GM12875 (cell line): ENCODE measurements at regions not wholly inside any gene's neighbourhood (a gene's known extent, or its start where the extent isn't known, plus 50 kb on each side); places are given as distances from the start of the nearest gene placed in this dataset.

ENCODE experiments used
- H3K4me3 ChIP-seq: one replicate; pipeline ENCODE4 v1.5.1; 2011; ENCODE audit warnings: low read depth, low read length, control low read depth
- TF ChIP-seq, protein P1 (sequence below): IDR thresholded peaks from 2 replicates; pipeline ENCODE4 v1.5.1; 2011; ENCODE audit warnings: low read depth, mild to moderate bottlenecking, control low read depth, inconsistent platforms, low read length, moderate library complexity, borderline replicate concordance; ENCODE audit not compliant: insufficient read depth

DNA sequence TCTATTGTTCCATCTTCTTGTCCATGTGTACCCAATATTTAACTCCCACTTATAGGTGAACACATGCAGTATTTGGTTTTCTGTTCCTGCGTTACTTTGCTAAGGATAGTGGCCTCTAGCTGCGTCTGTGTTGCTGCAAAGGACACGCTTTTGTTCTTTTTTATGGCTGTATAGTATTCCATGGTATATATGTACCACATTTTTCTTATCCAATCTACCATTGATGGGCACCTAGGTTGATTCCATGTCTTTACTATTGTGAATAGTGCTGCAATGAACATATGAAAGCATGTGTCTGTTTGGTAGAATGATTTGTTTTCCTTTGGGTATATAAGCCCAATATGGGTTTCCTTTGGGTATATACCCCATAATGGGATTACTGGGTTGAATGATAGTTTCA, 77.3 kb upstream of the MMADHC start:
- H3K4me3 ChIP-seq, result no peak overlapping the region
- TF ChIP-seq, protein P1, sequence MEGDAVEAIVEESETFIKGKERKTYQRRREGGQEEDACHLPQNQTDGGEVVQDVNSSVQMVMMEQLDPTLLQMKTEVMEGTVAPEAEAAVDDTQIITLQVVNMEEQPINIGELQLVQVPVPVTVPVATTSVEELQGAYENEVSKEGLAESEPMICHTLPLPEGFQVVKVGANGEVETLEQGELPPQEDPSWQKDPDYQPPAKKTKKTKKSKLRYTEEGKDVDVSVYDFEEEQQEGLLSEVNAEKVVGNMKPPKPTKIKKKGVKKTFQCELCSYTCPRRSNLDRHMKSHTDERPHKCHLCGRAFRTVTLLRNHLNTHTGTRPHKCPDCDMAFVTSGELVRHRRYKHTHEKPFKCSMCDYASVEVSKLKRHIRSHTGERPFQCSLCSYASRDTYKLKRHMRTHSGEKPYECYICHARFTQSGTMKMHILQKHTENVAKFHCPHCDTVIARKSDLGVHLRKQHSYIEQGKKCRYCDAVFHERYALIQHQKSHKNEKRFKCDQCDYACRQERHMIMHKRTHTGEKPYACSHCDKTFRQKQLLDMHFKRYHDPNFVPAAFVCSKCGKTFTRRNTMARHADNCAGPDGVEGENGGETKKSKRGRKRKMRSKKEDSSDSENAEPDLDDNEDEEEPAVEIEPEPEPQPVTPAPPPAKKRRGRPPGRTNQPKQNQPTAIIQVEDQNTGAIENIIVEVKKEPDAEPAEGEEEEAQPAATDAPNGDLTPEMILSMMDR, result no peak

DNA sequence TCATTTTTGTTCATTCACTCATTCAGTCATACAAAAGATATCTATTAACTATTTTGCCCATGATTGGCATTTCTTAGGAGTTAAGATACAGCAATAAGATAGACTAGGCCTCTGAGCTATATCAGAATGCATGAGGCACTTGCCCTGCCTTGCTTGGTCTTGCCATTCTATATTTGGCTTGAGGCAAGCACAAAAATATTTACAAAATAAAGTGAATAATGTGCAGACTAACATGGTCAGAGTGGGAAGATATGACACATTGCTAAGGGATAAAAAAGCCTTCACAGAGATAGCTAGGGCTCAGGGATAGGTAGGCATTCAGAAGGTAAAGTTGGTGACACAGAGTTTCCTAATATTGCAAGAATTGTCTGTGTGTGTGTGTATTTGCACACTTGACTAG, 75.0 kb upstream of the MMADHC start:
- TF ChIP-seq, protein P1, result no peak
- H3K4me3 ChIP-seq, result no peak overlapping the region

DNA sequence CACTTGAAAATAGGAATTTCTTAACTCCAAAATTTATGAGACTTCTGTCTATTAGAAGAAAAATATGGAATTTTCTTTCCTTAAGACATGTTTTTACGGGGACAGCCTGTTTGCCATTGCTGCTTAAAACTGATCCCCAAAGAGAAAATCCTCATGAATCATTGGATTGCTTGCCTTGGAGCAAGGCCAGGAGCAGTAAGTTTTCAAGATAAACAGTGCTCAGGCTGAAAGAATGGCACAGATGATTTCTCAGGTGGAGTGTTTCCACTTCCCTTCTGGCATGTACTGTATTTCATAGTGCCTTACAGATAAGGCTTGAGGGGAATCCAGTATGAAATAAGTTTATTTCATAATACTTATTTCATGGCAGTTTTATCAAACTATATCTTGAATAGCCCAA, 74.3 kb upstream of the MMADHC start:
- H3K4me3 ChIP-seq, result no peak overlapping the region
- TF ChIP-seq, protein P1, result no peak

DNA sequence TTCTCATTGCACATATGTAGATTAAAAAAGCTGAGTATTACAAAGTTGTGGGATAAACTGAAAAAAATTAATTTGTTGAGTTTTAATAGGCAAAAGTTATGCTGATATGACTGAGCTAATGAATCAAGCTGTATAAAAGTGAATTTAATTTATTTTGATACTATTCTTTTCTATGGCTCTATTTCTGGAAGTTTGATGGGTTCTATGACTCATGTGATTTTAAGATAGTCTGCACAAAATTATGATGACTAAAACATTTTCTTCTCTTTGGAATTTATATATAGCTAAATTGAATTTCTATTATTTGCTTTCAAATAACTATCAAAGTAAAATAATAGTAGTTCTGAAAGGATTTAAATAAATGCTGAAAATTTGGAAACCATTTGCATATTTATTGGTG, 71.0 kb upstream of the MMADHC start:
- H3K4me3 ChIP-seq, result no peak overlapping the region
- TF ChIP-seq, protein P1, result no peak

DNA sequence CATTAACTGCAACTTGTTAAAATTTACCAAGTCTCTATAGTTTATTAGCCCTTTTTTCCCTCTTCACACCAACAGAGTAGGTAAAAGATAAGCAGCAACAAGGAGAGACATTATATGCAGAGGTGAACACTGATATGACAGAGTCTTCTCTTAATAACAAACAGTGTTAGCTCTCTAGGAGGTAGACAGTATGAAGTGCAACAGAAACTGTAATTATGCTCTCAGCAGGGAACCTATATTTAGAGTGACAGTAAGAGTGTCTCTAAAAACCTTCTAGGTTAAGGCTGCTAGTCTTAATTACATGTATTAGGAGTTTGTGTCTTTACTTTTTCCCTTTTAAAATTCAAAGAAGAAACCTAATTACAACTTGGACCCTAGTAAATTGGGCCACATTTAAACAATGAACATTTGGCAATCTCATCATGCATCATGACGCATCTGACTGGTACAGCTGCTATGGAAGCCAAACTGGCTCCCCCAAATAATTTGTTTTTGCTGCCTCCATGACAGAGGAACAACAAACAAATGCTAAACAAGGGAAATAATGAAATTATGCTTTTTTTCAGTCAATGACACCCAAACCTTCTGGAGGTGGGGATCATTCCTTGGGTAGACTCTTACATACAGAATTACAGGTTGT, 69.9 kb upstream of the MMADHC start:
- TF ChIP-seq, protein P1, result no peak
- no peak overlapping the region for H3K4me3 ChIP-seq

DNA sequence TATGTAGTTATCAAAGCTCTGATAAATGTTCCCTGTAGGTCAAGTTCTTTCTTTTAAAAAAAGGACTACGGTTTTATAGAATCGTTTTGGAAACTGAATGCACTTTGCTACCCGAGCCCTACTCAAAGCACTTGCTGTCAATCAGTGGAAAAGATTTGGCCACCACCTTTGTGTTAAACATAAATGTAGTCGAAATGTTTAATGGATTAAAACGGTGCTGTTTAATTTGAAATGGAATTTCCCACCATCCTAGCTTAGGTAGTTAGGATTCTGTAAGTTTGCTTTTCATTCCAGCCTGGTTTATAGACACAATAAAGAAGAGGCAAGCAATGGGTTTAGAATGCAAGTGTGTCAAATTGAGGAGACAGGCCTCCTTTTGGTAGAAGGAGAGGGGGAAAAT, 69.4 kb upstream of the MMADHC start:
- no peak overlapping the region for H3K4me3 ChIP-seq
- TF ChIP-seq, protein P1, result no peak

DNA sequence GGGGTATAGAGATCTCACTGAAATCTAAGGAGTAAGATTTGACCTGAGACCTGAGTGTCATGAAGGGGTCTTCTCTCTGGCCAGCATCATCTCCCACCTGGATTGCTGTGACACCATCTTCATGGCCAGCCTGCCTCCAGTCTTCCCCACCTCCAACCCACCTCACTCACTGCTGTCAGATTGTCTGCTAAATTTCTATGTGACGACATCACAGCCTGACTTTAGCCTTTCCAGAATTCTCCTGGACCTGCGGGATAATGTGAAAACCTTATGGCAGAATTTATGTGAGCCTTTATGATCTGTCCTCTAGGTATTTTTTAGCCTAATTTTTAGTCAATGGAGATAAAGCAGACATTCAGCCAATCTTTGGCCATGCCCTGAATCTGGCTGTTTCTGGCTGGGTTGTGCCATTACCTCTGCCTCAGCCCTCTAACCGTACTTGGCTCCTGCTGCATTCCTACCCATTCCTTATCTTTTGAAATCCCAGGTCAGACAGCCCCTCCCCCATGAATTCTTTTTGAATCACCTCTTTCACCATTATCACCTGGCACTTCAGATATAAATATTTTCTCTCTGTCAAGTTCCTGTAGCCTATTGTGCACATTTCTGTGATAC, 66.4 kb upstream of the MMADHC start:
- no peak overlapping the region for H3K4me3 ChIP-seq
- TF ChIP-seq, protein P1, result no peak
